ENCODE measurements at regions not wholly inside any gene's neighbourhood (a gene's known extent, or its start where the extent isn't known, plus 50 kb on each side); places are given as distances from the start of the nearest gene placed in this dataset.

DNA sequence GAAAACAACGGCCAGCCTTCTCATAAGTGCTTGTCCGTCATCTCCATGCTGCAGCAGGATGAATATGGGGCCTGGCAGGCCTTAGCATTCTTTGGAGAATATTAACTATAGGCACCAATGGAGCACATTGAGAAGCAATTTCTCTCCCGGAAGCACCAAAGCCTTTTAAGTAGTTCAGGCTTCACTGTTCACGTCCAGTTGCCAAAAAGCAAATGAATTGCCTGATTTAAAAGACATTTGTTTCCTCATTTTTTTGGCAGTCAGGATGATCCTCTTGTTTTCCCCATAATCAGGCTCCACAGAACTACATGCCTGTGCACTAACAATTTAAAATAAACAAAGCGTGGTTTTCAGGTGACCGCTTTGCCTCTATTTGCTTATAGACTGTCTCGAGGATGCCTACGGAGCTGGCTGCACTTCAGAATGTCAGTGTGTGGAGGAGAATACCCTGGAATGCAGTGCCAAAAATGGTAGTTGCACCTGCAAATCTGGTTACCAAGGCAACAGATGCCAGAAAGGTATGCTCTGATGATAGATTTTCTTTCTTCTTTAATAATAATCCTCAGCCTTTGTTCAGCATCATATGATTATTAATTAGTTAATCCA, 725.2 kb upstream of the GOLIM4 start:
- no peak for TF ChIP-seq GABPA (IDR thresholded peaks at IDR 0.05; ENCODE audit: low read depth)
- no peak for TF ChIP-seq POLR2AphosphoS5 (IDR thresholded peaks at IDR 0.05; ENCODE audit: low read depth)
- TF ChIP-seq SPI1 (IDR thresholded peaks at IDR 0.05; ENCODE audit: borderline replicate concordance, low read depth): no peak
- TF ChIP-seq, protein P1, sequence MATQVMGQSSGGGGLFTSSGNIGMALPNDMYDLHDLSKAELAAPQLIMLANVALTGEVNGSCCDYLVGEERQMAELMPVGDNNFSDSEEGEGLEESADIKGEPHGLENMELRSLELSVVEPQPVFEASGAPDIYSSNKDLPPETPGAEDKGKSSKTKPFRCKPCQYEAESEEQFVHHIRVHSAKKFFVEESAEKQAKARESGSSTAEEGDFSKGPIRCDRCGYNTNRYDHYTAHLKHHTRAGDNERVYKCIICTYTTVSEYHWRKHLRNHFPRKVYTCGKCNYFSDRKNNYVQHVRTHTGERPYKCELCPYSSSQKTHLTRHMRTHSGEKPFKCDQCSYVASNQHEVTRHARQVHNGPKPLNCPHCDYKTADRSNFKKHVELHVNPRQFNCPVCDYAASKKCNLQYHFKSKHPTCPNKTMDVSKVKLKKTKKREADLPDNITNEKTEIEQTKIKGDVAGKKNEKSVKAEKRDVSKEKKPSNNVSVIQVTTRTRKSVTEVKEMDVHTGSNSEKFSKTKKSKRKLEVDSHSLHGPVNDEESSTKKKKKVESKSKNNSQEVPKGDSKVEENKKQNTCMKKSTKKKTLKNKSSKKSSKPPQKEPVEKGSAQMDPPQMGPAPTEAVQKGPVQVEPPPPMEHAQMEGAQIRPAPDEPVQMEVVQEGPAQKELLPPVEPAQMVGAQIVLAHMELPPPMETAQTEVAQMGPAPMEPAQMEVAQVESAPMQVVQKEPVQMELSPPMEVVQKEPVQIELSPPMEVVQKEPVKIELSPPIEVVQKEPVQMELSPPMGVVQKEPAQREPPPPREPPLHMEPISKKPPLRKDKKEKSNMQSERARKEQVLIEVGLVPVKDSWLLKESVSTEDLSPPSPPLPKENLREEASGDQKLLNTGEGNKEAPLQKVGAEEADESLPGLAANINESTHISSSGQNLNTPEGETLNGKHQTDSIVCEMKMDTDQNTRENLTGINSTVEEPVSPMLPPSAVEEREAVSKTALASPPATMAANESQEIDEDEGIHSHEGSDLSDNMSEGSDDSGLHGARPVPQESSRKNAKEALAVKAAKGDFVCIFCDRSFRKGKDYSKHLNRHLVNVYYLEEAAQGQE (IDR thresholded peaks at IDR 0.05; ENCODE audit: insufficient replicate concordance, low read depth): no peak
- TF ChIP-seq CTCF (IDR thresholded peaks at IDR 0.05; ENCODE audit: insufficient read depth, low read length): no peak
- no peak for DNase-seq (ENCODE audit: low read depth in 1 of 2, low spot score in 1 of 2)
- no peak overlapping the region for H3K27ac ChIP-seq (replicated peaks)
- H3K4me3 ChIP-seq (replicated peaks; ENCODE audit: insufficient read depth, low read length): no peak overlapping the region
- H3K27me3 ChIP-seq (ENCODE audit: insufficient read depth, poor library complexity, severe bottlenecking): no peaks in the 10 kb centered on the region

DNA sequence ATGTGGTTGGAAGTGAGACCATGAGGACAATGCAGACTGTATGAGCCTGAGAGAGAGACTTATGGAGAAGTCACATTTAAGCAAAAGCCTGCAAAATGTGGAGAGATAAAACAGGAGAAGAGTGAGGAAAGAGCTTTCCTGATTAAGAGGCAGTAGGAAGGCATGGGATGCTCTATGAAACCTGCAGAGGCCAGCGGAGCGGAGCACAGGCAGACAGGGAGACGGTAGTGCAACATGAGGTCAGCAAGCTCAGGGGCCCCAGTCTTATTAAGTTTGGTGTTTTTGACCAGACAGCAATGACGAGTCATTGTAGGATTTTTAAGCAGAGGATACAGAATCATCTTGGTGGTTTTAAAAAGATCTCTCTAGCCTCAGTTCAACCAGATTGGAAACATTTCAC, 721.5 kb upstream of the GOLIM4 start:
- no peak overlapping the region for H3K4me3 ChIP-seq (replicated peaks; ENCODE audit: insufficient read depth, low read length)

GRCh38 chr3:168815946-168816345, 720.2 kb upstream of the GOLIM4 start:
- DNase-seq (ENCODE audit: low read depth in 1 of 2, low spot score in 1 of 2): no peak
- no peak overlapping the region for H3K4me3 ChIP-seq (replicated peaks; ENCODE audit: insufficient read depth, low read length)

More for the DNA sequence above, 721.5 kb upstream of the GOLIM4 start:
- Histone ChIP-seq H3K27me3 (ENCODE audit: insufficient read depth, poor library complexity, severe bottlenecking) (no peaks in the 10 kb centered on the region), H3K27ac (replicated peaks) (no peak overlapping the region)
- TF ChIP-seq POLR2AphosphoS5 (IDR thresholded peaks at IDR 0.05; ENCODE audit: low read depth): no peak
- no peak for TF ChIP-seq GABPA (IDR thresholded peaks at IDR 0.05; ENCODE audit: low read depth)
- TF ChIP-seq CTCF (IDR thresholded peaks at IDR 0.05; ENCODE audit: insufficient read depth, low read length): no peak
- no peak for TF ChIP-seq SPI1 (IDR thresholded peaks at IDR 0.05; ENCODE audit: borderline replicate concordance, low read depth)
- TF ChIP-seq, protein P1 (IDR thresholded peaks at IDR 0.05; ENCODE audit: insufficient replicate concordance, low read depth): no peak
- no peak for DNase-seq (ENCODE audit: low read depth in 1 of 2, low spot score in 1 of 2)

More at GRCh38 chr3:168815946-168816345, 720.2 kb upstream of the GOLIM4 start:
- TF ChIP-seq CTCF (IDR thresholded peaks at IDR 0.05; ENCODE audit: insufficient read depth, low read length) (no peak), GABPA (IDR thresholded peaks at IDR 0.05; ENCODE audit: low read depth) (no peak), POLR2AphosphoS5 (IDR thresholded peaks at IDR 0.05; ENCODE audit: low read depth) (no peak), SPI1 (IDR thresholded peaks at IDR 0.05; ENCODE audit: borderline replicate concordance, low read depth) (no peak)
- TF ChIP-seq, protein P1 (IDR thresholded peaks at IDR 0.05; ENCODE audit: insufficient replicate concordance, low read depth): no peak
- no peaks in the 10 kb centered on the region for H3K27me3 ChIP-seq (ENCODE audit: insufficient read depth, poor library complexity, severe bottlenecking)
- H3K27ac ChIP-seq (replicated peaks): no peak overlapping the region

Measured in HL-60 (cell line).